ENCODE measurements at regions not wholly inside any gene's neighbourhood (a gene's known extent, or its start where the extent isn't known, plus 50 kb on each side); places are given as distances from the start of the nearest gene placed in this dataset.

- TF ChIP-seq IRF3 (IDR thresholded peaks at IDR 0.05) (no peak), MTA2 (IDR thresholded peaks at IDR 0.05; ENCODE audit: low read depth) (peak; percentile 100), EZH2 (IDR thresholded peaks at IDR 0.05; ENCODE audit: borderline replicate concordance, control insufficient read depth, low read depth, low read length) (peak; percentile 83; the same call in 1 of the 2 replicates), TARDBP (IDR thresholded peaks at IDR 0.05; ENCODE audit: borderline replicate concordance) (no peak), RFX5 (IDR thresholded peaks at IDR 0.05; ENCODE audit: low read depth, low read length) (no peak), LARP7 (IDR thresholded peaks at IDR 0.05) (no peak), HDAC6 (IDR thresholded peaks at IDR 0.05; ENCODE audit: unreplicated experiment) (no peak), ZNF592 (IDR thresholded peaks at IDR 0.05) (no peak), HDGF (IDR thresholded peaks at IDR 0.05) (no peak), PRDM15 (CRISPR knock-in tag; IDR thresholded peaks at IDR 0.05) (peak; percentile 9; the same call in 1 of the 2 replicates), USF2 (IDR thresholded peaks at IDR 0.05; ENCODE audit: borderline replicate concordance, low read depth, low read length) (no peak), PML (IDR thresholded peaks at IDR 0.05; ENCODE audit: low read length) (peak; percentile 92), ZZZ3 (IDR thresholded peaks at IDR 0.05; ENCODE audit: control insufficient read depth, insufficient read length, low read depth) (no peak), ZBTB11 (CRISPR knock-in tag; IDR thresholded peaks at IDR 0.05) (no peak), NFYA (IDR thresholded peaks at IDR 0.05; ENCODE audit: borderline replicate concordance, low read depth, low read length) (no peak), POLR2AphosphoS2 (IDR thresholded peaks at IDR 0.05; ENCODE audit: low read depth, low read length) (no peak), SREBF2 (IDR thresholded peaks at IDR 0.05; ENCODE audit: low read length) (no peak), RAD51 (IDR thresholded peaks at IDR 0.05) (peak; percentile 16; the same call in 1 of the 2 replicates), STAT1 (conservative IDR thresholded peaks at IDR 0.05) (no peak)
These were observed 336.3 kb upstream of the CFAP20DC start (continued) for GRCh38 chr3:59386165-59386564.
